ENCODE measurements at regions not wholly inside any gene's neighbourhood (a gene's known extent, or its start where the extent isn't known, plus 50 kb on each side); places are given as distances from the start of the nearest gene placed in this dataset.

- Histone ChIP-seq H3K27ac (ENCODE audit: low read length) (no peak overlapping the region), H3K4me1 (ENCODE audit: control insufficient read depth, insufficient read depth, low read length) (no peaks in the 10 kb centered on the region), H3K36me3 (ENCODE audit: control insufficient read depth, insufficient read depth, low read length) (no peaks in the 10 kb centered on the region), H3K4me3 (ENCODE audit: low read length) (no peak overlapping the region), H3K27me3 (ENCODE audit: control insufficient read depth, insufficient read depth, low read length) (no peaks in the 10 kb centered on the region), H3K9me3 (ENCODE audit: control insufficient read depth, insufficient read depth, low read length) (no peaks in the 10 kb centered on the region)
- H3K9me3 Mint-ChIP-seq = no peaks in the 10 kb centered on the region
- DNase-seq = no peak
- no peak for ATAC-seq
- WGBS (ENCODE audit: insufficient coverage) = 94% methylated on average over 11 of the region's 11 CpGs
- intact Hi-C loops (cut with micrococcal nuclease) = no loop called here
- H3K4me1 Mint-ChIP-seq = no peaks in the 10 kb centered on the region
- TF ChIP-seq CTCF (IDR thresholded peaks at IDR 0.05) = no peak
- H3K27me3 Mint-ChIP-seq (ENCODE audit: low read depth in 2 of 2) = no peaks in the 10 kb centered on the region
- no peak overlapping the region for H3K27ac Mint-ChIP-seq
- H3K36me3 Mint-ChIP-seq = no peaks in the 10 kb centered on the region
- H3K4me3 Mint-ChIP-seq = no peak overlapping the region
These were observed 857.9 kb downstream of the TBC1D22A start for GRCh38 chr22:47620391-47620790.

- Mint-ChIP-seq H3K4me1 (no peaks in the 10 kb centered on the region), H3K36me3 (no peaks in the 10 kb centered on the region), H3K27ac (no peak overlapping the region), H3K9me3 (no peaks in the 10 kb centered on the region), H3K27me3 (ENCODE audit: low read depth in 2 of 2) (no peaks in the 10 kb centered on the region), H3K4me3 (no peak overlapping the region)
- no peaks in the 10 kb centered on the region for H3K36me3 ChIP-seq (ENCODE audit: control insufficient read depth, insufficient read depth, low read length)
- DNase-seq (no peak), ATAC-seq (no peak)
- no peaks in the 10 kb centered on the region for H3K4me1 ChIP-seq (ENCODE audit: control insufficient read depth, insufficient read depth, low read length)
- intact Hi-C loops (cut with micrococcal nuclease) = no loop called here
- H3K9me3 ChIP-seq (ENCODE audit: control insufficient read depth, insufficient read depth, low read length) = no peaks in the 10 kb centered on the region
- no peak overlapping the region for H3K4me3 ChIP-seq (ENCODE audit: low read length)
- no peak overlapping the region for H3K27ac ChIP-seq (ENCODE audit: low read length)
- no peak for TF ChIP-seq CTCF (IDR thresholded peaks at IDR 0.05)
- H3K27me3 ChIP-seq (ENCODE audit: control insufficient read depth, insufficient read depth, low read length) = no peaks in the 10 kb centered on the region
- 79% methylated on average over 11 of the region's 11 CpGs for WGBS (ENCODE audit: insufficient coverage)
These were observed 857.2 kb downstream of the TBC1D22A start for GRCh38 chr22:47619631-47620030.

- Histone ChIP-seq H3K27me3 (ENCODE audit: control insufficient read depth, insufficient read depth, low read length) (no peaks in the 10 kb centered on the region), H3K4me1 (ENCODE audit: control insufficient read depth, insufficient read depth, low read length) (no peaks in the 10 kb centered on the region), H3K4me3 (ENCODE audit: low read length) (no peak overlapping the region), H3K9me3 (ENCODE audit: control insufficient read depth, insufficient read depth, low read length) (no peaks in the 10 kb centered on the region), H3K36me3 (ENCODE audit: control insufficient read depth, insufficient read depth, low read length) (no peaks in the 10 kb centered on the region), H3K27ac (ENCODE audit: low read length) (no peak overlapping the region)
- Mint-ChIP-seq H3K27ac (no peak overlapping the region), H3K36me3 (no peaks in the 10 kb centered on the region), H3K4me3 (no peak overlapping the region), H3K27me3 (ENCODE audit: low read depth in 2 of 2) (peaks cover 0 to 4% of the 10 kb centered on the region in 2 donors), H3K9me3 (no peaks in the 10 kb centered on the region), H3K4me1 (no peaks in the 10 kb centered on the region)
- ATAC-seq (no peak), DNase-seq (no peak)
- intact Hi-C loops (cut with micrococcal nuclease) = no loop called here
- WGBS (ENCODE audit: insufficient coverage) = 41% methylated on average over 23 of the region's 23 CpGs
- no peak for TF ChIP-seq CTCF (IDR thresholded peaks at IDR 0.05)
These were observed 855.9 kb downstream of the TBC1D22A start for GRCh38 chr22:47618180-47619010.

GRCh38 chr22:47617186-47617585 is 854.7 kb downstream of the TBC1D22A start:
- Histone ChIP-seq H3K4me1 (ENCODE audit: control insufficient read depth, insufficient read depth, low read length) (no peaks in the 10 kb centered on the region), H3K27me3 (ENCODE audit: control insufficient read depth, insufficient read depth, low read length) (no peaks in the 10 kb centered on the region), H3K27ac (ENCODE audit: low read length) (no peak overlapping the region), H3K9me3 (ENCODE audit: control insufficient read depth, insufficient read depth, low read length) (no peaks in the 10 kb centered on the region), H3K4me3 (ENCODE audit: low read length) (no peak overlapping the region), H3K36me3 (ENCODE audit: control insufficient read depth, insufficient read depth, low read length) (no peaks in the 10 kb centered on the region)
- TF ChIP-seq CTCF (IDR thresholded peaks at IDR 0.05) = no peak
- H3K36me3 Mint-ChIP-seq = no peaks in the 10 kb centered on the region
- intact Hi-C loops (cut with micrococcal nuclease) = no loop called here
- no peak overlapping the region for H3K27ac Mint-ChIP-seq
- H3K4me1 Mint-ChIP-seq = no peaks in the 10 kb centered on the region
- ATAC-seq = no peak
- 91% methylated on average over 2 of the region's 3 CpGs for WGBS (ENCODE audit: insufficient coverage)
- peaks cover 0 to 5% of the 10 kb centered on the region in 2 donors for H3K27me3 Mint-ChIP-seq (ENCODE audit: low read depth in 2 of 2)
- no peak overlapping the region for H3K4me3 Mint-ChIP-seq
- H3K9me3 Mint-ChIP-seq = no peaks in the 10 kb centered on the region
- DNase-seq = no peak
